Subcutaneous abdominal adipose tissue (tissue), 5 donors: ENCODE measurements at regions not wholly inside any gene's neighbourhood (a gene's known extent, or its start where the extent isn't known, plus 50 kb on each side); places are given as distances from the start of the nearest gene placed in this dataset.
"Not testable (repeated sequence)": the region's sequence is repeated elsewhere in the genome, so short reads cannot be mapped to it uniquely, and the experiment has no call there.

Source experiments
- H3K27ac ChIP-seq: one replicate; pipeline ENCODE4 v1.7.0; 2013; ENCODE audit warnings: low read depth, mild to moderate bottlenecking, inconsistent platforms, low read length, moderate library complexity
- H3K27me3 ChIP-seq, 5 donors: one replicate each; pipeline ENCODE4 v1.7.0; 2013; ENCODE audit warnings: low read length in 5 of 5, inconsistent platforms in 1 of 5; ENCODE audit not compliant: control insufficient read depth in 5 of 5, insufficient read depth in 4 of 5
- H3K36me3 ChIP-seq, 5 donors: one replicate each; pipeline ENCODE4 v1.7.0; 2013; ENCODE audit warnings: low read length in 5 of 5; ENCODE audit not compliant: control insufficient read depth in 5 of 5, insufficient read depth in 5 of 5
- H3K4me1 ChIP-seq, 5 donors: one replicate each; pipeline ENCODE4 v1.7.0; 2013; ENCODE audit warnings: low read length in 5 of 5, mild to moderate bottlenecking in 3 of 5, moderate library complexity in 1 of 5; ENCODE audit not compliant: control insufficient read depth in 5 of 5, insufficient read depth in 5 of 5
- H3K4me3 ChIP-seq, 5 donors: one replicate each; pipeline ENCODE4 v1.7.0; 2013; ENCODE audit warnings: low read length in 5 of 5, low read depth in 1 of 5
- H3K9ac ChIP-seq, 5 donors: one replicate each; pipeline ENCODE4 v1.7.0; 2013; ENCODE audit warnings: low read length in 5 of 5, mild to moderate bottlenecking in 4 of 5, moderate library complexity in 3 of 5
- H3K9me3 ChIP-seq, 5 donors: one replicate each; pipeline ENCODE4 v1.7.0; 2013; ENCODE audit warnings: low read length in 5 of 5; ENCODE audit not compliant: control insufficient read depth in 5 of 5
- donor health status: healthy.
- donor health status: healthy.
- donor health status: healthy.
- donor health status: healthy.
- donor health status: healthy.

- no peak overlapping the region for H3K4me3 ChIP-seq
- H3K9me3 ChIP-seq: peaks cover 0 to 2% (median 0%) of the 10 kb centered on the region in 5 donors
- no peaks in the 10 kb centered on the region for H3K4me1 ChIP-seq
- H3K36me3 ChIP-seq: no peaks in the 10 kb centered on the region
- no peak overlapping the region for H3K9ac ChIP-seq
- H3K27ac ChIP-seq: no peak overlapping the region
- no peaks in the 10 kb centered on the region for H3K27me3 ChIP-seq
These were observed 925.8 kb downstream of the C4orf33 start for GRCh38 chr4:130021706-130022105.

- Histone ChIP-seq H3K9me3 (peaks cover 0 to 2% (median 0%) of the 10 kb centered on the region in 5 donors), H3K4me3 (no peak overlapping the region), H3K9ac (no peak overlapping the region), H3K27ac (no peak overlapping the region), H3K27me3 (no peaks in the 10 kb centered on the region), H3K36me3 (no peaks in the 10 kb centered on the region), H3K4me1 (no peaks in the 10 kb centered on the region)
These were observed 927.1 kb downstream of the C4orf33 start for GRCh38 chr4:130023088-130023487.

DNA sequence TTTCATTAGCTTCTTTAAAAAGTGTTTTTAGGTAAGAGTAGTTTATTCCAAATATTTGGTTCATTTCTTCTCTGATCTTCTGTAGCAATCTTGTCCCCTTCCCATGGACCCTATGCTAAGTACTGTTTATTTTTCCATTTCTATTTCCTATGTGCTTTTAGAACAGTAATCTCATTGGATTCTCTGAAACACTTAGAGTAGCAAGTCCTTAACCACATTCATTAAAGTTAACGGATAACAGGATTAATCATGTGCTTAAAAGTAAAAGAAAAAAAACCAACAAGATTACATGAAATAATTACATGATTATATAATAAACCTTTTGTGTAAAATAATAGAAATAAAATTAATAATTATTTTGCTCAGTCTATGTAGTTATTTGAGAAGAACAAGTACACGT is 929.7 kb downstream of the C4orf33 start:
- Histone ChIP-seq H3K4me3 (no peak overlapping the region), H3K9me3 (no peaks in the 10 kb centered on the region), H3K27me3 (no peaks in the 10 kb centered on the region), H3K27ac (no peak overlapping the region), H3K36me3 (no peaks in the 10 kb centered on the region), H3K4me1 (no peaks in the 10 kb centered on the region), H3K9ac (no peak overlapping the region)

- H3K4me1 ChIP-seq: no peaks in the 10 kb centered on the region
- H3K9me3 ChIP-seq: no peaks in the 10 kb centered on the region
- no peak overlapping the region for H3K9ac ChIP-seq
- no peaks in the 10 kb centered on the region for H3K36me3 ChIP-seq
- no peaks in the 10 kb centered on the region for H3K27me3 ChIP-seq
- no peak overlapping the region for H3K27ac ChIP-seq
- no peak overlapping the region for H3K4me3 ChIP-seq
These were observed 930.2 kb downstream of the C4orf33 start for GRCh38 chr4:130026185-130026584.

GRCh38 chr4:130027973-130028372 is 932.0 kb downstream of the C4orf33 start:
- no peak overlapping the region for H3K4me3 ChIP-seq
- H3K9me3 ChIP-seq: no peaks in the 10 kb centered on the region
- no peak overlapping the region for H3K9ac ChIP-seq
- no peaks in the 10 kb centered on the region for H3K36me3 ChIP-seq
- no peak overlapping the region for H3K27ac ChIP-seq
- no peaks in the 10 kb centered on the region for H3K4me1 ChIP-seq
- no peaks in the 10 kb centered on the region for H3K27me3 ChIP-seq

GRCh38 chr4:130028552-130028951 is 932.6 kb downstream of the C4orf33 start:
- Histone ChIP-seq H3K4me3 (no peak overlapping the region), H3K36me3 (no peaks in the 10 kb centered on the region), H3K9ac (no peak overlapping the region), H3K27me3 (no peaks in the 10 kb centered on the region), H3K4me1 (no peaks in the 10 kb centered on the region), H3K27ac (no peak overlapping the region), H3K9me3 (no peaks in the 10 kb centered on the region)

DNA sequence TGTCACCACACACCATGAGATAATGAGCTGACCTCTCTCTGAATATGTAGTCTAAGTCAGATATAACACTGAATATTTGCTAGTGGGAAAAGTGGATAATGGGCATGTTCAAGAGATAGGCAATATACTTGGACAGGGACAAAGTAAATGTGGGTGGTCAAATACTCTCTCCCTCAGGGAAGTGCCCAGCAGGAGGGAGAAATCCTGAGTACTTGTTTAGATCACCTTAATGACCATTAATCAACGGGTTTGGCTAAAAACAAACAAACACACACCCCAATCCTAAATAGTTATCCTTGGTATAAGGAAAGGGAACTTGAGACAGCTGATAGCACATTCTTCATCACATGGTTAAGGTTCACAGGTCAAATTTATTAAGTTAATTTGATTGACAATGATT is 933.5 kb downstream of the C4orf33 start:
- H3K36me3 ChIP-seq: no peaks in the 10 kb centered on the region
- H3K9me3 ChIP-seq: no peaks in the 10 kb centered on the region
- H3K4me1 ChIP-seq: no peaks in the 10 kb centered on the region
- H3K4me3 ChIP-seq: no peak overlapping the region
- no peaks in the 10 kb centered on the region for H3K27me3 ChIP-seq
- H3K9ac ChIP-seq: no peak overlapping the region
- H3K27ac ChIP-seq: no peak overlapping the region

- no peaks in the 10 kb centered on the region for H3K9me3 ChIP-seq
- H3K4me1 ChIP-seq: no peaks in the 10 kb centered on the region
- no peak overlapping the region for H3K9ac ChIP-seq
- H3K4me3 ChIP-seq: no peak overlapping the region
- H3K36me3 ChIP-seq: no peaks in the 10 kb centered on the region
- H3K27ac ChIP-seq: no peak overlapping the region
- H3K27me3 ChIP-seq: no peaks in the 10 kb centered on the region
These were observed 935.9 kb downstream of the C4orf33 start for GRCh38 chr4:130031858-130032257.

GRCh38 chr4:130033657-130034056 is 937.7 kb downstream of the C4orf33 start:
- not testable (repeated sequence) for H3K4me3 ChIP-seq, H3K27me3 ChIP-seq, H3K9ac ChIP-seq, H3K4me1 ChIP-seq, H3K36me3 ChIP-seq, H3K9me3 ChIP-seq, H3K27ac ChIP-seq

GRCh38 chr4:130034876-130035275 is 938.9 kb downstream of the C4orf33 start:
- Histone ChIP-seq H3K27me3 (no peaks in the 10 kb centered on the region), H3K9ac (no peak overlapping the region), H3K36me3 (no peaks in the 10 kb centered on the region), H3K4me1 (no peaks in the 10 kb centered on the region), H3K27ac (no peak overlapping the region), H3K4me3 (no peak overlapping the region), H3K9me3 (no peaks in the 10 kb centered on the region)

GRCh38 chr4:130035391-130035790 is 939.4 kb downstream of the C4orf33 start:
- Histone ChIP-seq H3K9me3 (no peaks in the 10 kb centered on the region), H3K36me3 (no peaks in the 10 kb centered on the region), H3K9ac (no peak overlapping the region), H3K27ac (no peak overlapping the region), H3K4me1 (no peaks in the 10 kb centered on the region), H3K4me3 (no peak overlapping the region), H3K27me3 (no peaks in the 10 kb centered on the region)
